Endothelial cell (in vitro differentiated cells): ENCODE measurements at regions not wholly inside any gene's neighbourhood (a gene's known extent, or its start where the extent isn't known, plus 50 kb on each side); places are given as distances from the start of the nearest gene placed in this dataset.

Experiments used
- DNase-seq: peaks from one replicate; pipeline ENCODE4 v3.0.0; 2021; ENCODE audit warnings: low spot score
- H3K27ac Mint-ChIP-seq: one replicate; pipeline ENCODE4 v1.8.0; 2021; ENCODE audit warnings: mixed read lengths, inconsistent platforms; ENCODE audit not compliant: unreplicated experiment
- H3K27me3 Mint-ChIP-seq: one replicate; pipeline ENCODE4 v1.8.0; 2021; ENCODE audit warnings: mild to moderate bottlenecking, moderate library complexity, mixed read lengths, inconsistent platforms; ENCODE audit not compliant: unreplicated experiment
- H3K36me3 Mint-ChIP-seq: one replicate; pipeline ENCODE4 v1.8.0; 2021; ENCODE audit warnings: mild to moderate bottlenecking, low read depth, mixed read lengths, inconsistent platforms; ENCODE audit not compliant: unreplicated experiment
- H3K4me1 Mint-ChIP-seq: one replicate; pipeline ENCODE4 v1.8.0; 2021; ENCODE audit warnings: mild to moderate bottlenecking, mixed read lengths, inconsistent platforms; ENCODE audit not compliant: unreplicated experiment
- H3K4me3 Mint-ChIP-seq: one replicate; pipeline ENCODE4 v1.8.0; 2021; ENCODE audit warnings: mild to moderate bottlenecking, mixed read lengths, inconsistent platforms; ENCODE audit not compliant: unreplicated experiment
- H3K9me3 Mint-ChIP-seq: one replicate; pipeline ENCODE4 v1.8.0; 2021; ENCODE audit warnings: mixed read lengths, inconsistent platforms; ENCODE audit not compliant: unreplicated experiment
- TF ChIP-seq, protein P1 (sequence below): fragments of 200-600 bp; sonication (generic); IDR thresholded peaks from one replicate; pipeline ENCODE4 v1.5.0; 2021; ENCODE audit warnings: antibody characterized with exemption; ENCODE audit not compliant: unreplicated experiment

DNA sequence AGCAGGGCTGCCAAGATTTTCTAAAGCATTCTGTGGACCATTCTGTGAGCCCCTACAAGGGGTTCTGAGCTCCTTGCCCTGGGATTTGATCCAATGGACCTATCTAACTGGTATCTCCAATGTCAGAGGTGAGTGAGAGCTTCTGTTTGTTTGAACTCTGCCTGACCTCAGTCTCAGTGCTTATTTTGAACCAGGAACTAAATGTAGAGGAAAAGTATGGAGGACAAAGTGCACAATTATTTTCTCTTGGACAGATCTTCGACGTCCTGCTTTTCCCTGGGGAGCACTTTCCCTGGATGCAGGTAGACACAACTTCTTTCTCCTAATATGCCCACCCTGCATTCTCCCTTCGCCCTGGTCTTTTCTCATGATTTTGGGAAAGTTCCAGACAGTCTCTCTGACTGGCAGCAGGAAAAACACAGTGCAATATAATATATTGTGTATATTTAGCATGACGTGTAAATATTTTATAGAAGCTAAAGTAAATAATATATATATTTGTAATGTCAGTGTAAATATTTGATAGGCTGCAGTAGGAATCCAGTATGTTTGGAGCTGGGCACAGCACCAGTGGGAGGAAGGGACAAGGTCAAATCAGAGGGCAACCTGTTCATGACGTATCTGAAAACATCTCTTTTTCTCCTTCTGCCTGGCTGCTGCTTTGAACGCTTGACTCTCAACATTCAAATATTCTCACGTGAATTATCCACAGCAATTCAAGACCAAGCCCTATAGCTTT lies 184.0 kb upstream of the LYZL1 start:
- H3K27me3 Mint-ChIP-seq, result peaks cover 2% of the 10 kb centered on the region
- no peaks in the 10 kb centered on the region for H3K4me1 Mint-ChIP-seq
- no peaks in the 10 kb centered on the region for H3K9me3 Mint-ChIP-seq
- H3K36me3 Mint-ChIP-seq, result peaks cover 4% of the 10 kb centered on the region
- TF ChIP-seq, protein P1, sequence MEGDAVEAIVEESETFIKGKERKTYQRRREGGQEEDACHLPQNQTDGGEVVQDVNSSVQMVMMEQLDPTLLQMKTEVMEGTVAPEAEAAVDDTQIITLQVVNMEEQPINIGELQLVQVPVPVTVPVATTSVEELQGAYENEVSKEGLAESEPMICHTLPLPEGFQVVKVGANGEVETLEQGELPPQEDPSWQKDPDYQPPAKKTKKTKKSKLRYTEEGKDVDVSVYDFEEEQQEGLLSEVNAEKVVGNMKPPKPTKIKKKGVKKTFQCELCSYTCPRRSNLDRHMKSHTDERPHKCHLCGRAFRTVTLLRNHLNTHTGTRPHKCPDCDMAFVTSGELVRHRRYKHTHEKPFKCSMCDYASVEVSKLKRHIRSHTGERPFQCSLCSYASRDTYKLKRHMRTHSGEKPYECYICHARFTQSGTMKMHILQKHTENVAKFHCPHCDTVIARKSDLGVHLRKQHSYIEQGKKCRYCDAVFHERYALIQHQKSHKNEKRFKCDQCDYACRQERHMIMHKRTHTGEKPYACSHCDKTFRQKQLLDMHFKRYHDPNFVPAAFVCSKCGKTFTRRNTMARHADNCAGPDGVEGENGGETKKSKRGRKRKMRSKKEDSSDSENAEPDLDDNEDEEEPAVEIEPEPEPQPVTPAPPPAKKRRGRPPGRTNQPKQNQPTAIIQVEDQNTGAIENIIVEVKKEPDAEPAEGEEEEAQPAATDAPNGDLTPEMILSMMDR, result no peak
- H3K4me3 Mint-ChIP-seq, result no peak overlapping the region
- no peak for DNase-seq
- H3K27ac Mint-ChIP-seq, result no peak overlapping the region

DNA sequence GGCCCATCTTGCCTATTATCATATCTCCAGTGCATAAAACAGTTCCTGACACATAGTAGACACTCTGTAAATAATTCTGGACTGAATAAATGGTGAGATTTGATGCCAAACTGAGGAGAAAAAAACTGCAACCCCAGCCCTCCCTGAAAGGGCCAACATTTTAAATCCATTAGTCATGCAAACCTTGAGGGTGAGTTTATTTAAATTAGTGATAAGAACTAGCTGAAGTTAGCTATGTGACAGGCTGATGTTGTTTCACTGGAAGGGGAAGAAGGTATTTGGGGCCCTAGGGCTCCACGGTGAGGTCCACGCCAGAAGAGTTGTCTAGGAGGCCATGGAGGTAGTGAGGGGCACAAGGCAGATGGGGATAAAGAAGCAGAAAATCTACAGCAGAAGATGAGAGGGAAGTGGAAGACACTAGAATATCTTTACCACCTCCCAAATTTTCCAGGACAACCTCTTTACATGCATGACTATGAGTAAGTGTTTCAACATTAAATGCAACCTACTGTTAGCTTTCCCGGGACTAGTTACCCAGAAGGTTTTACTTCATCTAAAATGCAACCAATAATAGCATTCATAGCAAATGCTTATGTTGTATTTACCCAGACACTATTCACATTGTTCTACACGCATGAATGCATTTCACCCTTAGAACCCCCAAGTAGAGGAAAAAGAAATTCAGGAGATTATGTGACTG lies 183.2 kb upstream of the LYZL1 start:
- Mint-ChIP-seq H3K36me3 (peaks cover 4% of the 10 kb centered on the region), H3K9me3 (no peaks in the 10 kb centered on the region), H3K4me3 (no peak overlapping the region), H3K4me1 (peaks cover 3% of the 10 kb centered on the region), H3K27ac (no peak overlapping the region), H3K27me3 (no peaks in the 10 kb centered on the region)
- TF ChIP-seq, protein P1, result no peak
- no peak for DNase-seq

- Mint-ChIP-seq H3K4me3 (no peak overlapping the region), H3K27ac (no peak overlapping the region), H3K36me3 (peaks cover 4% of the 10 kb centered on the region), H3K27me3 (no peaks in the 10 kb centered on the region), H3K9me3 (no peaks in the 10 kb centered on the region), H3K4me1 (peaks cover 3% of the 10 kb centered on the region)
- TF ChIP-seq, protein P1, result no peak
- no peak for DNase-seq
Measured at GRCh38 chr10:29106287-29106686, 182.6 kb upstream of the LYZL1 start.

- Mint-ChIP-seq H3K27me3 (no peaks in the 10 kb centered on the region), H3K36me3 (peaks cover 4% of the 10 kb centered on the region), H3K4me1 (peaks cover 3% of the 10 kb centered on the region), H3K9me3 (no peaks in the 10 kb centered on the region), H3K27ac (no peak overlapping the region), H3K4me3 (no peak overlapping the region)
- no peak for DNase-seq
- TF ChIP-seq, protein P1, result no peak
Measured at GRCh38 chr10:29107866-29108498, 180.9 kb upstream of the LYZL1 start.
